Sigmoid colon (tissue), 4 donors: ENCODE measurements at regions not wholly inside any gene's neighbourhood (a gene's known extent, or its start where the extent isn't known, plus 50 kb on each side); places are given as distances from the start of the nearest gene placed in this dataset.

Experiments
- CTCF ChIP-seq, 4 experiments: fragments of 450-650 bp in 3 of 4; fragments of 200-600 bp in 1 of 4; IDR thresholded peaks; one replicate each; pipeline ENCODE4 v1.5.1; 2016 to 2019; ENCODE audit warnings: antibody characterized with exemption in 4 of 4, mild to moderate bottlenecking in 3 of 4, moderate library complexity in 2 of 4
- POLR2A ChIP-seq, 2 donors: fragments of 450-650 bp; IDR thresholded peaks; one replicate each; pipeline ENCODE4 v1.6.1; 2016; ENCODE audit warnings: antibody characterized with exemption in 2 of 2, mild to moderate bottlenecking in 2 of 2, moderate library complexity in 2 of 2
- POLR2AphosphoS5 ChIP-seq, 4 donors: sonication (generic); formaldehyde crosslinking; IDR thresholded peaks; one replicate each; pipeline ENCODE4 v1.6.1; 2017; ENCODE audit warnings: antibody characterized with exemption in 4 of 4

DNA sequence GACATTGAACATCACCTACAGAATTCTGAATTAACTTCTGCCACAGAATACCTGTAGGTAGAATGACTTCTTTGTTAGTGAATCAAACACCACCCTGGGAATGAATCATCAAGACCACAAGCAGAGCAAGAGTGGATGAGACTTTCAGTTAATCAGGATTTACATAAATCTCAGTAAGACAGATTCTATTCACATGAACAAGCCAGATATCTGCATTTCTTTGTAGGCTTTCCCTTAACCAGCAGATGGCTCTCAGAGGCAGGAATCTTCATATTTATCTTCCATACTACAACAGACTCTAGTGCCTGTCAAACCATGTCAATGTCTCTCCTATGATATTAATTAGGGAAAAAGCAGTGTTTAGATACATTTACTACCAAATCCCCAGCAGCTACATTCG is 412.1 kb downstream of the KLF12 start:
- TF ChIP-seq CTCF (IDR thresholded peaks at IDR 0.05) (no peak), POLR2AphosphoS5 (IDR thresholded peaks at IDR 0.05) (no peak), POLR2A (IDR thresholded peaks at IDR 0.05) (no peak)
